NCI-H524 treated with DMSO at 0.1 percent for 48 hours (cell line): ENCODE measurements at regions not wholly inside any gene's neighbourhood (a gene's known extent, or its start where the extent isn't known, plus 50 kb on each side); places are given as distances from the start of the nearest gene placed in this dataset.

ENCODE experiments used
- DNase-seq: peaks from one replicate; lab custom pipeline; 2025; lab: John Stamatoyannopoulos, UW

DNA sequence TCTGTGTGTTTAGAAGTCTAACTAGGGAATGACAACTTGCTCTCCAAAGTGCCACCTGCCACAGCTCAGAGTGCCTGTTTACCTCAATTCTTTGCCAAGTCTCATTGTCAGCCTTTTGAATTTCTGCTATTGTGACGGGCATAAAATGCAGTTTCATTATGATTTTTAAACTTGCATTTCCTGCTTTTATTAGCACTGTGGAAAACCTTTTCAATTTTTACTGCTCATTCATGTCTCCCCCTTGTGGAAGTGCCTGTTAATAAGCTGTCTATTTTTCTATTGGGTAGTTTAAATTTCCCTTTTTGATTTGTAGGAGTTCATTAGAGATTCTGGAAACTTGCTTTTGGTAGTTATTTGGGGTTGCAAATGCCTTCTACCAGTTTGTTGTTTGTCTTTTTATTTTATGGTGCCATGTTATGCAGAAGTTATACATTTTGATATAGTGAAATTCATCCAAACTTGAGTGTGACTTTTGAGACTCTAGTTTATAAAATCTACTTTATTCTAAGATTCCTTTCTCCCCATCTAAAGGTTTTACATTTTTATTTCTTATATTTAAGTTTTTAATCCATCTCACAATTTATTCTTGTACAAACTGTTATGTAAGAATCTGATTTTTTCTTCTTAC, 53.9 kb upstream of the FRMD4B start:
- no peak for DNase-seq

DNA sequence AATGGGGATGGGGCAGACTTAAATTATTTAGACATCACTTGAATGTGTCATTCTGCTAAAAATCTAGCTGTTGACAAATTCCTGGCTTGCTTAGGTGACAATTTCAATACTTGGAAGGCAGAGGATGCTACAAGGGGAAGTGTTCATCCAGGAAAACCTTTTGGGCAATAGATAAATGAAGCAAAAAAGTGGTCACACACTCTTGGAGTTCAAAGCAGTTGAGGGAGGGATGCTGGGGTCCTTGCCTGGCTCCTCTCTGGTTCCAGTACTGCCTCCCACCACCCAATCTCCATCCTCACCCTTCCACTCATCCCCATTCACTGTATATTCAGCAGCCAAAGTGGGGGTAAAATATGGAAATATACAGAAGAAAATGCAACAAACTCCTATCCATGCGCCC, 52.6 kb upstream of the FRMD4B start:
- DNase-seq: no peak

DNA sequence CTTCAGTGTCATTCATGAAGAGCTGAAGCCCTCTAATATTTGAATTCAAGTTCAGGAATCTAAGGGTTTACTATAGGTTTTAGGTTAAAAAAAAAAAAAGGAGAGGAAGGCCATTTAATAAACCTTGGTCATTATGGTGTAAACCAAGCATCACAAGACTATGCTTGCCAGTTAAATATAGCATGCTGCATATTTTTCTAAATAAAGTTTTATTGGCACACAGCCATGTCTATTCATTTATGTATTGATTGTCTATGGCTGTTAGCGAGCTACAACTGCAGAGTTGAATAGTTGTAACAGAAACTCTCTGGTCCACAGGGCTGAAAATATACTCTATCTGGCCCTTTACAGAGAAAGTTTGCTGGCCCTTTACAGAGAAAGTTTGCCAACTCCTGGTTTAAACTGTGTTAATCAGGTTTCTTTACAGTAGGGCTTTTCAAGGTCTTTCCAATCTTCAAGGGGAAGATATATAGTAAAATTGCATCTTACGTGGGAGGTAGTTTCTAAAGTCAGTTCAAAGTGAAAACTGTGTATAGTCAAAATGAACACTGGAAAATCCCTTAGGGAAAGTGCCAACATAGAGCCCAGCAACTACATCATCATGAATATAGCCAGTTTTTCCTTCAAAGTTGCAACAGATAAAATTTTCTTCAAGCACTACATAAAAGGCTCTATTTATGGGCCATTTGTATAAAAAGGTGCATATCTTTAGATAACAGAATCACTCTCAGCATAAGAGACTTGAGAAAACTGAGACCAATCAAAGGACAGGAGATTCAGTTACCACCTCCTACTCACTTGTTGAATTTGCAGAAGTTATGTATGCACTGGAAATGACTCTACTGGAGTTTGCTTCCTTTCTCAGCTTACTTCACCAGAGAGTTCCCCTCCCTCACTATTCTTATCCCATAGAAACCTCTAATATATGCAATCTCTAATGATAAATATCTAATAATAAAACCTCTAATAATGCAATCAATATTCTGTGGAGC, 49.7 kb upstream of the FRMD4B start:
- no peak for DNase-seq
